CD14-positive monocyte (primary cell): ENCODE measurements at regions not wholly inside any gene's neighbourhood (a gene's known extent, or its start where the extent isn't known, plus 50 kb on each side); places are given as distances from the start of the nearest gene placed in this dataset.

Experiments used
- DNase-seq, 3 donors: peaks; one replicate each; pipeline ENCODE4 v3.0.0-alpha.2; 2011 to 2022
- H2AFZ ChIP-seq: 2 replicates; pipeline ENCODE4 v1.6.0; 2012; ENCODE audit warnings: mild to moderate bottlenecking, low read depth, low read length, inconsistent platforms; ENCODE audit not compliant: insufficient read depth, poor library complexity, severe bottlenecking
- H3K27ac ChIP-seq, 2 donors: 1 replicate in 1 of 2; 2 replicates in 1 of 2; pipeline ENCODE4 v1.5.1; 2012 to 2013; ENCODE audit warnings: low read length in 2 of 2, control low read depth in 1 of 2, inconsistent platforms in 1 of 2, low read depth in 1 of 2, mild to moderate bottlenecking in 1 of 2
- H3K27me3 ChIP-seq, 2 donors: one replicate each; pipeline versions ENCODE4 v1.6.0 to v1.6.1; 2011 to 2013; ENCODE audit warnings: low read length in 2 of 2; ENCODE audit not compliant: control insufficient read depth in 2 of 2, insufficient read depth in 2 of 2
- H3K36me3 ChIP-seq, 2 donors: replicated peaks in 1 of 2; 1 replicate in 1 of 2; 2 replicates in 1 of 2; pipeline versions ENCODE4 v1.5.1 to v1.6.1; 2012 to 2013; ENCODE audit warnings: low read length in 2 of 2, control low read depth in 1 of 2, inconsistent platforms in 1 of 2, mild to moderate bottlenecking in 1 of 2; ENCODE audit not compliant: insufficient read depth in 2 of 2, control insufficient read depth in 1 of 2
- H3K4me1 ChIP-seq, 2 donors: 1 replicate in 1 of 2; 2 replicates in 1 of 2; pipeline versions ENCODE4 v1.5.1 to v1.6.1; 2012 to 2013; ENCODE audit warnings: low read length in 2 of 2, control low read depth in 1 of 2, inconsistent platforms in 1 of 2, mild to moderate bottlenecking in 1 of 2, moderate library complexity in 1 of 2; ENCODE audit not compliant: insufficient read depth in 2 of 2, control insufficient read depth in 1 of 2
- H3K4me2 ChIP-seq: replicated peaks from 2 replicates; pipeline ENCODE3; 2012; ENCODE audit warnings: low read length, moderate library complexity, mild to moderate bottlenecking; ENCODE audit not compliant: poor library complexity, severe bottlenecking; ENCODE audit errors: extremely low read depth
- H3K4me3 ChIP-seq, 3 experiments: fragments of 200-600 bp in 1 of 3; sonication (generic) in 1 of 3; replicated peaks in 1 of 3; 1 replicate in 2 of 3; 2 replicates in 1 of 3; pipeline ENCODE4 v1.5.1; 2011 to 2013; ENCODE audit warnings: low read length in 3 of 3, mild to moderate bottlenecking in 3 of 3, control low read depth in 2 of 3, low read depth in 2 of 3, inconsistent platforms in 1 of 3, moderate library complexity in 1 of 3
- H3K79me2 ChIP-seq: 2 replicates; pipeline ENCODE4 v1.6.0; 2012; ENCODE audit warnings: mild to moderate bottlenecking, control low read depth, inconsistent platforms, low read length, moderate library complexity; ENCODE audit not compliant: insufficient read depth
- H3K9ac ChIP-seq: 2 replicates; pipeline ENCODE4 v1.6.0; 2017; ENCODE audit warnings: low read length, mild to moderate bottlenecking; ENCODE audit not compliant: insufficient read depth, poor library complexity, severe bottlenecking
- H3K9me3 ChIP-seq, 2 donors: replicated peaks in 1 of 2; 1 replicate in 1 of 2; 2 replicates in 1 of 2; pipeline versions ENCODE4 v1.5.1 to v1.6.1; 2012 to 2013; ENCODE audit warnings: low read length in 2 of 2, control low read depth in 1 of 2; ENCODE audit not compliant: control insufficient read depth in 1 of 2, insufficient read depth in 1 of 2
- H4K20me1 ChIP-seq: 2 replicates; pipeline ENCODE4 v1.6.0; 2012; ENCODE audit warnings: mild to moderate bottlenecking, low read length, control low read depth, moderate library complexity; ENCODE audit not compliant: insufficient read depth
- H3K27ac Mint-ChIP-seq, 7 donors: one replicate each; pipeline ENCODE4 v1.8.0; 2020; ENCODE audit warnings: mild to moderate bottlenecking in 7 of 7, mixed read lengths in 7 of 7, moderate library complexity in 6 of 7, inconsistent platforms in 2 of 7
- H3K27me3 Mint-ChIP-seq, 3 donors: one replicate each; pipeline ENCODE4 v1.8.0; 2021 to 2022; ENCODE audit warnings: low read depth in 3 of 3, mild to moderate bottlenecking in 3 of 3, mixed read lengths in 3 of 3, moderate library complexity in 3 of 3, inconsistent platforms in 1 of 3
- H3K36me3 Mint-ChIP-seq, 2 donors: one replicate each; pipeline ENCODE4 v1.8.0; 2020; ENCODE audit warnings: mixed read lengths in 2 of 2, inconsistent platforms in 1 of 2, mild to moderate bottlenecking in 1 of 2
- H3K4me1 Mint-ChIP-seq: one replicate; pipeline ENCODE4 v1.8.0; 2020; ENCODE audit warnings: mild to moderate bottlenecking, mixed read lengths
- H3K4me3 Mint-ChIP-seq, 2 donors: one replicate each; pipeline ENCODE4 v1.8.0; 2020; ENCODE audit warnings: mild to moderate bottlenecking in 2 of 2, mixed read lengths in 2 of 2, moderate library complexity in 1 of 2
- H3K9me3 Mint-ChIP-seq, 7 donors: one replicate each; pipeline ENCODE4 v1.8.0; 2020 to 2022; ENCODE audit warnings: mixed read lengths in 7 of 7, mild to moderate bottlenecking in 6 of 7, moderate library complexity in 6 of 7, inconsistent platforms in 2 of 7
- CTCF ChIP-seq: fragments of 200-600 bp; IDR thresholded peaks from one replicate; pipeline ENCODE4 v1.8.0; 2022; ENCODE audit warnings: antibody characterized with exemption, mild to moderate bottlenecking
- WGBS: methylation state at CpG from one replicate; pipeline ENCODE4 v1.1.5; 2013; ENCODE audit warnings: missing lambda C conversion rate; ENCODE audit not compliant: insufficient coverage; 5-methylcytosine and 5-hydroxymethylcytosine counted together
- intact Hi-C, 2 donors: fragments of 100-400 bp; cut with micrococcal nuclease; formaldehyde crosslinking; loops; one replicate each; pipeline versions ENCODE4 v1.15.0 to v1.15.1; 2023

GRCh38 chr1:162926906-162927305 lies 65.9 kb upstream of the CCDC190 start:
- no peaks in the 10 kb centered on the region for H3K9me3 ChIP-seq
- no peak overlapping the region for H3K4me3 Mint-ChIP-seq
- no peaks in the 10 kb centered on the region for H3K36me3 Mint-ChIP-seq
- peaks cover 15 to 50% (median 15%) of the 10 kb centered on the region in 3 donors for H3K27me3 Mint-ChIP-seq
- H3K4me2 ChIP-seq, result no peak overlapping the region
- H2AFZ ChIP-seq, result no peak overlapping the region
- DNase-seq, result no peak
- TF ChIP-seq CTCF, result no peak
- H3K9ac ChIP-seq, result no peak overlapping the region
- peaks cover 21% of the 10 kb centered on the region for H3K4me1 Mint-ChIP-seq
- H3K36me3 ChIP-seq, result no peaks in the 10 kb centered on the region
- H3K27me3 ChIP-seq, result peaks cover 41 to 49% of the 10 kb centered on the region in 2 donors
- H3K27ac ChIP-seq, result no peak overlapping the region
- peaks cover 0 to 2% (median 0%) of the 10 kb centered on the region in 7 donors for H3K9me3 Mint-ChIP-seq
- H3K79me2 ChIP-seq, result no peaks in the 10 kb centered on the region
- no peak overlapping the region for H3K27ac Mint-ChIP-seq
- intact Hi-C loops, result no loop called here
- peaks cover 15 to 17% of the 10 kb centered on the region in 2 donors for H3K4me1 ChIP-seq
- H3K4me3 ChIP-seq, result no peak overlapping the region
- WGBS, result 85% methylated on average over 3 of the region's 3 CpGs
- H4K20me1 ChIP-seq, result no peaks in the 10 kb centered on the region

- Mint-ChIP-seq H3K27ac (no peak overlapping the region), H3K36me3 (peaks cover 0 to 4% of the 10 kb centered on the region in 2 donors), H3K9me3 (peaks cover 0 to 2% (median 0%) of the 10 kb centered on the region in 7 donors), H3K4me3 (no peak overlapping the region), H3K4me1 (peaks cover 26% of the 10 kb centered on the region), H3K27me3 (peaks cover 9 to 37% (median 11%) of the 10 kb centered on the region in 3 donors)
- Histone ChIP-seq H3K9me3 (no peaks in the 10 kb centered on the region), H3K79me2 (no peaks in the 10 kb centered on the region), H3K4me1 (peaks cover 23 to 25% of the 10 kb centered on the region in 2 donors), H3K27me3 (peaks cover 30 to 35% of the 10 kb centered on the region in 2 donors), H4K20me1 (no peaks in the 10 kb centered on the region), H3K4me2 (no peak overlapping the region), H3K9ac (no peak overlapping the region), H2AFZ (no peak overlapping the region), H3K4me3 (no peak overlapping the region), H3K36me3 (no peaks in the 10 kb centered on the region), H3K27ac (no peak overlapping the region)
- no peak for DNase-seq
- intact Hi-C loops, result no loop called here
- no CpG with 5 or more reads among the region's 2 CpGs for WGBS
- TF ChIP-seq CTCF, result no peak
Observed at GRCh38 chr1:162924179-162924578, 63.2 kb upstream of the CCDC190 start.
